ENCODE measurements at regions not wholly inside any gene's neighbourhood (a gene's known extent, or its start where the extent isn't known, plus 50 kb on each side); places are given as distances from the start of the nearest gene placed in this dataset.
"Not testable (repeated sequence)": the region's sequence is repeated elsewhere in the genome, so short reads cannot be mapped to it uniquely, and the experiment has no call there.

- H3K4me3 Mint-ChIP-seq, result peak overlapping the region; percentile 85
- ATAC-seq (replicated peaks) (peak; percentile 59 to 61), DNase-seq (peak; percentile 33)
- not testable (repeated sequence) for H3K27me3 Mint-ChIP-seq, H3K4me1 Mint-ChIP-seq, H3K36me3 Mint-ChIP-seq, H3K9me3 Mint-ChIP-seq
- H3K27ac Mint-ChIP-seq, result peak overlapping the region; percentile 90
These were observed 66.3 kb downstream of the FAM72C start for GRCh38 chr1:143905214-143906179.

- H3K27ac Mint-ChIP-seq, H3K4me3 Mint-ChIP-seq, DNase-seq, H3K4me1 Mint-ChIP-seq, H3K27me3 Mint-ChIP-seq, H3K36me3 Mint-ChIP-seq, H3K9me3 Mint-ChIP-seq: not testable (repeated sequence)
- ATAC-seq (replicated peaks), result peak; percentile 75 to 81
These were observed 67.2 kb downstream of the FAM72C start for GRCh38 chr1:143904622-143904979.

- not testable (repeated sequence) for H3K9me3 Mint-ChIP-seq, H3K4me3 Mint-ChIP-seq, H3K4me1 Mint-ChIP-seq, H3K27ac Mint-ChIP-seq, H3K36me3 Mint-ChIP-seq, H3K27me3 Mint-ChIP-seq
- peak; percentile 11 for DNase-seq
- peak; percentile 43 to 50 for ATAC-seq (replicated peaks)
These were observed 67.7 kb downstream of the FAM72C start for GRCh38 chr1:143903899-143904621.

- not testable (repeated sequence) for H3K27me3 Mint-ChIP-seq, H3K27ac Mint-ChIP-seq
These were observed 75.4 kb downstream of the FAM72C start for GRCh38 chr1:143896377-143896776.

GRCh38 chr1:143884932-143885574, 86.7 kb downstream of the FAM72C start:
- DNase-seq, result peak; percentile 53
- H3K4me3 Mint-ChIP-seq, result peak overlapping the region in 1 of 2 donors; percentile 64
- H3K36me3 Mint-ChIP-seq, H3K4me1 Mint-ChIP-seq, H3K9me3 Mint-ChIP-seq, H3K27ac Mint-ChIP-seq, H3K27me3 Mint-ChIP-seq: not testable (repeated sequence)
- ATAC-seq (replicated peaks), result peak; percentile 93 to 96

More at GRCh38 chr1:143896377-143896776, 75.4 kb downstream of the FAM72C start:
- H3K9me3 Mint-ChIP-seq; H3K4me3 Mint-ChIP-seq; DNase-seq; H3K4me1 Mint-ChIP-seq; ATAC-seq (replicated peaks); H3K36me3 Mint-ChIP-seq: not testable (repeated sequence)

- H3K9me3 Mint-ChIP-seq, H3K27ac Mint-ChIP-seq, H3K4me1 Mint-ChIP-seq, H3K27me3 Mint-ChIP-seq, H3K36me3 Mint-ChIP-seq: not testable (repeated sequence)
- peak overlapping the region; percentile 41 to 72 for H3K4me3 Mint-ChIP-seq
- DNase-seq (peak; percentile 39), ATAC-seq (replicated peaks) (peak; percentile 86 to 88)
These were observed 87.3 kb downstream of the FAM72C start for GRCh38 chr1:143884532-143884931.

GRCh38 chr1:143879757-143880536, 91.8 kb downstream of the FAM72C start:
- not testable (repeated sequence) for H3K27ac Mint-ChIP-seq, H3K9me3 Mint-ChIP-seq, H3K4me3 Mint-ChIP-seq, H3K36me3 Mint-ChIP-seq, H3K27me3 Mint-ChIP-seq, H3K4me1 Mint-ChIP-seq, DNase-seq
- ATAC-seq (replicated peaks), result peak in 1 of 2 donors; percentile 13

GRCh38 chr1:143875947-143876346, 95.8 kb downstream of the FAM72C start:
- H3K36me3 Mint-ChIP-seq; H3K4me1 Mint-ChIP-seq; ATAC-seq (replicated peaks); H3K9me3 Mint-ChIP-seq; DNase-seq; H3K27ac Mint-ChIP-seq; H3K4me3 Mint-ChIP-seq; H3K27me3 Mint-ChIP-seq: not testable (repeated sequence)

- not testable (repeated sequence) for H3K36me3 Mint-ChIP-seq; H3K9me3 Mint-ChIP-seq; H3K4me3 Mint-ChIP-seq; H3K27ac Mint-ChIP-seq; H3K27me3 Mint-ChIP-seq; ATAC-seq (replicated peaks); H3K4me1 Mint-ChIP-seq; DNase-seq
These were observed 97.2 kb downstream of the FAM72C start for GRCh38 chr1:143874625-143875024.

- not testable (repeated sequence) for H3K4me3 Mint-ChIP-seq; H3K27ac Mint-ChIP-seq; ATAC-seq (replicated peaks); DNase-seq; H3K9me3 Mint-ChIP-seq; H3K4me1 Mint-ChIP-seq; H3K36me3 Mint-ChIP-seq; H3K27me3 Mint-ChIP-seq
These were observed 98.1 kb downstream of the FAM72C start for GRCh38 chr1:143873650-143874049.

GRCh38 chr1:143870388-143870787, 101.4 kb downstream of the FAM72C start:
- H3K27ac Mint-ChIP-seq; H3K27me3 Mint-ChIP-seq; H3K36me3 Mint-ChIP-seq; H3K9me3 Mint-ChIP-seq; ATAC-seq (replicated peaks); DNase-seq; H3K4me3 Mint-ChIP-seq; H3K4me1 Mint-ChIP-seq: not testable (repeated sequence)

GRCh38 chr1:143867590-143868220, 104.1 kb downstream of the FAM72C start:
- H3K27me3 Mint-ChIP-seq; ATAC-seq (replicated peaks); DNase-seq; H3K4me1 Mint-ChIP-seq; H3K4me3 Mint-ChIP-seq; H3K36me3 Mint-ChIP-seq; H3K9me3 Mint-ChIP-seq; H3K27ac Mint-ChIP-seq: not testable (repeated sequence)

- not testable (repeated sequence) for H3K4me1 Mint-ChIP-seq, H3K27ac Mint-ChIP-seq
- peak; percentile 98 to 99 for ATAC-seq (replicated peaks)
These were observed 107.8 kb downstream of the FAM72C start for GRCh38 chr1:143863901-143864520.

More at GRCh38 chr1:143863901-143864520, 107.8 kb downstream of the FAM72C start:
- DNase-seq, H3K36me3 Mint-ChIP-seq, H3K27me3 Mint-ChIP-seq, H3K9me3 Mint-ChIP-seq, H3K4me3 Mint-ChIP-seq: not testable (repeated sequence)

Measured in stimulated activated naive B cell treated with anti-CD40 and anti-IgM and Interleukin-4, amounts not matched to agents 10 μg/mL and 1 μg/mL and 100 μg/mL, for 72 hours (primary cell).